ENCODE measurements at regions not wholly inside any gene's neighbourhood (a gene's known extent, or its start where the extent isn't known, plus 50 kb on each side); places are given as distances from the start of the nearest gene placed in this dataset.

GRCh38 chr5:56557198-56557597, 258.2 kb upstream of the MAP3K1 start:
- H3K4me3 Mint-ChIP-seq, result no peak overlapping the region
- 89% methylated on average over 1 of the region's 3 CpGs for WGBS (ENCODE audit: insufficient coverage)
- H3K27ac Mint-ChIP-seq, result no peak overlapping the region
- no peaks in the 10 kb centered on the region for H4K20me1 ChIP-seq (ENCODE audit: insufficient read depth, low read length)
- H3K9me3 ChIP-seq (replicated peaks in 1 of 2; ENCODE audit: control insufficient read depth in 1 of 2, insufficient read depth in 1 of 2, low read length in 2 of 2), result no peaks in the 10 kb centered on the region
- H3K27ac ChIP-seq (ENCODE audit: low read depth in 1 of 2, low read length in 2 of 2), result no peak overlapping the region
- peaks cover 0 to 9% of the 10 kb centered on the region in 2 donors for H3K4me1 ChIP-seq (ENCODE audit: control insufficient read depth in 1 of 2, insufficient read depth in 2 of 2, low read length in 2 of 2)
- no peak for DNase-seq
- no peaks in the 10 kb centered on the region for H3K36me3 ChIP-seq (replicated peaks in 1 of 2; ENCODE audit: control insufficient read depth in 1 of 2, insufficient read depth in 2 of 2, low read length in 2 of 2)
- TF ChIP-seq, protein P1, sequence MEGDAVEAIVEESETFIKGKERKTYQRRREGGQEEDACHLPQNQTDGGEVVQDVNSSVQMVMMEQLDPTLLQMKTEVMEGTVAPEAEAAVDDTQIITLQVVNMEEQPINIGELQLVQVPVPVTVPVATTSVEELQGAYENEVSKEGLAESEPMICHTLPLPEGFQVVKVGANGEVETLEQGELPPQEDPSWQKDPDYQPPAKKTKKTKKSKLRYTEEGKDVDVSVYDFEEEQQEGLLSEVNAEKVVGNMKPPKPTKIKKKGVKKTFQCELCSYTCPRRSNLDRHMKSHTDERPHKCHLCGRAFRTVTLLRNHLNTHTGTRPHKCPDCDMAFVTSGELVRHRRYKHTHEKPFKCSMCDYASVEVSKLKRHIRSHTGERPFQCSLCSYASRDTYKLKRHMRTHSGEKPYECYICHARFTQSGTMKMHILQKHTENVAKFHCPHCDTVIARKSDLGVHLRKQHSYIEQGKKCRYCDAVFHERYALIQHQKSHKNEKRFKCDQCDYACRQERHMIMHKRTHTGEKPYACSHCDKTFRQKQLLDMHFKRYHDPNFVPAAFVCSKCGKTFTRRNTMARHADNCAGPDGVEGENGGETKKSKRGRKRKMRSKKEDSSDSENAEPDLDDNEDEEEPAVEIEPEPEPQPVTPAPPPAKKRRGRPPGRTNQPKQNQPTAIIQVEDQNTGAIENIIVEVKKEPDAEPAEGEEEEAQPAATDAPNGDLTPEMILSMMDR (IDR thresholded peaks at IDR 0.05), result no peak
- no peak overlapping the region for H3K9ac ChIP-seq (ENCODE audit: insufficient read depth, low read length, poor library complexity, severe bottlenecking)
- H3K79me2 ChIP-seq (ENCODE audit: insufficient read depth, low read length), result no peaks in the 10 kb centered on the region
- no peaks in the 10 kb centered on the region for H3K27me3 Mint-ChIP-seq (ENCODE audit: low read depth in 3 of 3)
- intact Hi-C loops (cut with micrococcal nuclease), result no loop called here
- no peak overlapping the region for H3K4me3 ChIP-seq (replicated peaks in 1 of 3; ENCODE audit: low read depth in 2 of 3, low read length in 3 of 3)
- no peak overlapping the region for H2AFZ ChIP-seq (ENCODE audit: insufficient read depth, low read depth, low read length, poor library complexity, severe bottlenecking)
- peaks cover 12% of the 10 kb centered on the region for H3K4me1 Mint-ChIP-seq
- H3K4me2 ChIP-seq (replicated peaks; ENCODE audit: extremely low read depth, low read length, poor library complexity, severe bottlenecking), result no peak overlapping the region
- H3K27me3 ChIP-seq (ENCODE audit: control insufficient read depth in 2 of 2, insufficient read depth in 2 of 2, low read length in 2 of 2), result no peaks in the 10 kb centered on the region
- H3K36me3 Mint-ChIP-seq, result no peaks in the 10 kb centered on the region
- H3K9me3 Mint-ChIP-seq, result peaks cover 0 to 3% (median 0%) of the 10 kb centered on the region in 7 donors

DNA sequence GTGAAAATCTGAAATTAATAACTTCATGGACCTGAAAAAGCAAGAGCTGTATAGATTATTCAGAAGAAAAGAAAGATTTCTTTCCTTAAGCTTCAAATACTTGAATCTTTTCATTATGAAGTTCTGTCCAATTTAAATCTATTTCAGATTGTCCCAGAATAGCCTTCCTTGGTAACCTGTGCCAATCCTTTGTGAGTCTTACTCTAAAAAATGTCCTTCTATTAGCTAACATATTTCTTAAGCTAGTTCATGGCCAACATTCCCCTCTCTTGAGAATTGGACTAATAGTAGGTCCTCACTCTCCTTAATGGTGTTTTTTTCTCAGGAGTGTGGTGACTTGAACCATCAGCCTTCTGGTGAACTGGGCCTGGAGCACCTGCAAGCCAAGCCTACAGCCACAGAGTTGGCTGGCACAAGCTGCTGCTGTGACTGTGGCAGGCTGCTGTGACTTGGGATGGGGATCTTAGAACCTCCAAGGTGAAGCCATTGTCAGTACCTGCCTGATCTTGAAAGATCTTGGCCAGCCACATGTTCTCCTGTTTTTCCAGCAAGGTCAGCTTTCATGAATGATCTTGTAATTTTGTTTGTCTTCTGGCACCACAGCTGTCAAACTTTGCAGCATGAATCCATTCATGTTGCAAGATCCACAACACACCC, 262.6 kb upstream of the MAP3K1 start:
- intact Hi-C loops (cut with micrococcal nuclease), result no loop called here
- Histone ChIP-seq H3K79me2 (ENCODE audit: insufficient read depth, low read length) (no peaks in the 10 kb centered on the region), H3K9me3 (replicated peaks in 1 of 2; ENCODE audit: control insufficient read depth in 1 of 2, insufficient read depth in 1 of 2, low read length in 2 of 2) (no peaks in the 10 kb centered on the region), H3K36me3 (replicated peaks in 1 of 2; ENCODE audit: control insufficient read depth in 1 of 2, insufficient read depth in 2 of 2, low read length in 2 of 2) (no peaks in the 10 kb centered on the region), H2AFZ (ENCODE audit: insufficient read depth, low read depth, low read length, poor library complexity, severe bottlenecking) (no peak overlapping the region), H3K9ac (ENCODE audit: insufficient read depth, low read length, poor library complexity, severe bottlenecking) (no peak overlapping the region), H3K27me3 (ENCODE audit: control insufficient read depth in 2 of 2, insufficient read depth in 2 of 2, low read length in 2 of 2) (no peaks in the 10 kb centered on the region), H3K4me1 (ENCODE audit: control insufficient read depth in 1 of 2, insufficient read depth in 2 of 2, low read length in 2 of 2) (peaks cover 17 to 23% of the 10 kb centered on the region in 2 donors), H4K20me1 (ENCODE audit: insufficient read depth, low read length) (no peaks in the 10 kb centered on the region), H3K4me3 (replicated peaks in 1 of 3; ENCODE audit: low read depth in 2 of 3, low read length in 3 of 3) (no peak overlapping the region), H3K4me2 (replicated peaks; ENCODE audit: extremely low read depth, low read length, poor library complexity, severe bottlenecking) (no peak overlapping the region), H3K27ac (ENCODE audit: low read depth in 1 of 2, low read length in 2 of 2) (no peak overlapping the region)
- TF ChIP-seq, protein P1 (IDR thresholded peaks at IDR 0.05), result no peak
- Mint-ChIP-seq H3K27ac (no peak overlapping the region), H3K4me1 (peaks cover 25% of the 10 kb centered on the region), H3K4me3 (no peak overlapping the region), H3K27me3 (ENCODE audit: low read depth in 3 of 3) (no peaks in the 10 kb centered on the region), H3K36me3 (peaks cover 0 to 2% of the 10 kb centered on the region in 2 donors), H3K9me3 (peaks cover 0 to 3% (median 0%) of the 10 kb centered on the region in 7 donors)
- no peak for DNase-seq
